Type B pancreatic cell (in vitro differentiated cells): ENCODE measurements at regions not wholly inside any gene's neighbourhood (a gene's known extent, or its start where the extent isn't known, plus 50 kb on each side); places are given as distances from the start of the nearest gene placed in this dataset.

ENCODE experiments used
- DNase-seq: peaks from one replicate; pipeline ENCODE4 v3.0.0; 2021; ENCODE audit warnings: mixed read lengths; ENCODE audit not compliant: unreplicated experiment; ENCODE audit errors: extremely low spot score
- H3K27ac Mint-ChIP-seq: 2 replicates; pipeline ENCODE4 v1.8.0; 2021; ENCODE audit warnings: mild to moderate bottlenecking, mixed read lengths
- H3K27me3 Mint-ChIP-seq: 2 replicates; pipeline ENCODE4 v1.8.0; 2021; ENCODE audit warnings: mixed read lengths
- H3K36me3 Mint-ChIP-seq: 2 replicates; pipeline ENCODE4 v1.8.0; 2021; ENCODE audit warnings: mixed read lengths
- H3K4me1 Mint-ChIP-seq: one replicate; pipeline ENCODE4 v1.8.0; 2021; ENCODE audit warnings: mixed read lengths; ENCODE audit not compliant: unreplicated experiment
- H3K4me3 Mint-ChIP-seq: 2 replicates; pipeline ENCODE4 v1.8.0; 2021; ENCODE audit warnings: mild to moderate bottlenecking, mixed read lengths
- H3K9me3 Mint-ChIP-seq: 2 replicates; pipeline ENCODE4 v1.8.0; 2021; ENCODE audit warnings: mixed read lengths
- TF ChIP-seq, protein P1 (sequence below): fragments of 200-600 bp; sonication (generic); conservative IDR thresholded peaks from 2 replicates; pipeline ENCODE4 v1.5.0; 2021; ENCODE audit warnings: antibody characterized with exemption, mild to moderate bottlenecking

DNA sequence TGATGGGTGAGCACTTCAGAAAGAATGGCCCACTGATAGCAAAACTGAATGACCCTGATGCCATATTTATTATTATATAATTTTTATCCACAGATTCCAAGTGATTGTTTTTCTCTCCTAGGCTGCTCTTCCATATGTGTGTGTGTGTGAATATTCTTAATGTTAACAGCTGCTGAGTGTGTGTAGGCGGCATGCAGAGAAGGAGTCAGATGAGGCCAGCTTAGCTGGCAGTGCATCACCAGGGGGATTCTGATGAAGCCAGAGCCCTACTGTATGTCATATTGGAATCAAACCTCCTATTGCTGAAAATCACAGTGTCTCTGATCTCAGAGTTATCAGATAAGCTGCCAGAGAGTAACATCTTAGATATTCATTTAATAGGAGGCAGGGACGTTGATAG lies 177.1 kb downstream of the DMAC1 start:
- Mint-ChIP-seq H3K36me3 (no peaks in the 10 kb centered on the region), H3K4me3 (no peak overlapping the region), H3K27me3 (peaks cover 3% of the 10 kb centered on the region), H3K9me3 (peaks cover under 1% of the 10 kb centered on the region), H3K27ac (no peak overlapping the region), H3K4me1 (no peaks in the 10 kb centered on the region)
- no peak for DNase-seq
- TF ChIP-seq, protein P1, sequence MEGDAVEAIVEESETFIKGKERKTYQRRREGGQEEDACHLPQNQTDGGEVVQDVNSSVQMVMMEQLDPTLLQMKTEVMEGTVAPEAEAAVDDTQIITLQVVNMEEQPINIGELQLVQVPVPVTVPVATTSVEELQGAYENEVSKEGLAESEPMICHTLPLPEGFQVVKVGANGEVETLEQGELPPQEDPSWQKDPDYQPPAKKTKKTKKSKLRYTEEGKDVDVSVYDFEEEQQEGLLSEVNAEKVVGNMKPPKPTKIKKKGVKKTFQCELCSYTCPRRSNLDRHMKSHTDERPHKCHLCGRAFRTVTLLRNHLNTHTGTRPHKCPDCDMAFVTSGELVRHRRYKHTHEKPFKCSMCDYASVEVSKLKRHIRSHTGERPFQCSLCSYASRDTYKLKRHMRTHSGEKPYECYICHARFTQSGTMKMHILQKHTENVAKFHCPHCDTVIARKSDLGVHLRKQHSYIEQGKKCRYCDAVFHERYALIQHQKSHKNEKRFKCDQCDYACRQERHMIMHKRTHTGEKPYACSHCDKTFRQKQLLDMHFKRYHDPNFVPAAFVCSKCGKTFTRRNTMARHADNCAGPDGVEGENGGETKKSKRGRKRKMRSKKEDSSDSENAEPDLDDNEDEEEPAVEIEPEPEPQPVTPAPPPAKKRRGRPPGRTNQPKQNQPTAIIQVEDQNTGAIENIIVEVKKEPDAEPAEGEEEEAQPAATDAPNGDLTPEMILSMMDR, result no peak

DNA sequence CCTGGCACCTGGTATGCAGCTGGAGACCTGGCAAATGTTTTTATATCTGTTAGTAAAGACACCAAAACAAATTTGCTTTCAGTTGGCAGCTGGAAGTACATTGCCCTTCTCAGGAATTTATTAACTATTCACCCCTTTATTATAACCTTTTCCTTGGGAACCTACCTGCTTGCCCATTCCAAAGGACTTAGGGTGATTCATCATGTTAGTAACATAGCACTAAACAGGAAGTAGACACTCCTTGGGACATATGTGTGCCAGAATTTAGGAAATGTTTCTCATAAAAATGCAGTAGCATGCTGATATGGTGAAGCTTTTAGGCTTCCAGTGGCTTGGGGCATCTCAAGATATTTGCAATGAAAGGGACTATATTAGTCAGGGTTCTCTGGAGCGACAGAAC lies 184.2 kb downstream of the DMAC1 start:
- no peak overlapping the region for H3K4me3 Mint-ChIP-seq
- no peaks in the 10 kb centered on the region for H3K27me3 Mint-ChIP-seq
- H3K27ac Mint-ChIP-seq, result no peak overlapping the region
- DNase-seq, result no peak
- TF ChIP-seq, protein P1, result no peak
- peaks cover 5% of the 10 kb centered on the region for H3K9me3 Mint-ChIP-seq
- no peaks in the 10 kb centered on the region for H3K4me1 Mint-ChIP-seq
- no peaks in the 10 kb centered on the region for H3K36me3 Mint-ChIP-seq

DNA sequence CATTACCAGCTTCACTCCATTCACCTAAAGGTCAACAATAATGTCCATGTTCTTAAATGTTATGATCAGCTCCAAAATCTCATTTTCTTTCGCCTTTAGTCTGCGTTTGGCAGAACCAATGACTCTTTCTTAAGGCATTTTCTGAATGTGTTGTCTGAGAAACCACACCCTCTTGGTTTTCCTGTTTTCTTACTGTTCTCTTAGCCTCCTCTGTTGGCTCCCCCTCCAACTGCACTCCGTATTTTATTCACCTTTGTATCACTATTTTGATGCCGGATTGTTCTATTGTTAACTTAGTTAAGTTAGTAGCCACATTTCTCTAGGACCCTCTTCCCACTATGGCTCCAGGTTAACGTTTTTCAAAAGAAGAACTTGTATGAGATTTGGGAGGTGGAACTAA lies 185.6 kb downstream of the DMAC1 start:
- Mint-ChIP-seq H3K27ac (no peak overlapping the region), H3K36me3 (no peaks in the 10 kb centered on the region), H3K9me3 (peaks cover 5% of the 10 kb centered on the region), H3K27me3 (no peaks in the 10 kb centered on the region), H3K4me3 (no peak overlapping the region), H3K4me1 (no peaks in the 10 kb centered on the region)
- TF ChIP-seq, protein P1, result no peak
- no peak for DNase-seq

DNA sequence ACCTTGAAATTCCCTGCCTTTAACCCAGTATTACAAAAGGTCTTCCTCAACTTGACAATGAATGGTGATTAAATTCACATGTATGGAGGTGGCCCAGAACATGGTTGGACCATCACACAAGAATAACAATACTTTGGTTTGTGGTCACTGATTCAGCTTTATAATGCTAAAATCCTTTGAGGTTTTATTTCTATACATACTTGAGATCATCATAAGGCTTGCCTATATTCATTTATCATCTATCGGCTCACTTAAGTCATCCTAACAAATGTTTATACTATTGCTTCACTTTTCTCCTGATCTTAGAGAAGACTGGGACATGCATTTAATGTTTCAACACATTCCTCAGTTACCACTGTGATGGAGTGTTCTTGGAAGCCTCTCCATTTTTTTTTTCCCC lies 191.3 kb downstream of the DMAC1 start:
- TF ChIP-seq, protein P1, result no peak
- DNase-seq, result no peak
- Mint-ChIP-seq H3K4me1 (peaks cover 5% of the 10 kb centered on the region), H3K27me3 (no peaks in the 10 kb centered on the region), H3K9me3 (no peaks in the 10 kb centered on the region), H3K4me3 (no peak overlapping the region), H3K27ac (no peak overlapping the region), H3K36me3 (no peaks in the 10 kb centered on the region)

DNA sequence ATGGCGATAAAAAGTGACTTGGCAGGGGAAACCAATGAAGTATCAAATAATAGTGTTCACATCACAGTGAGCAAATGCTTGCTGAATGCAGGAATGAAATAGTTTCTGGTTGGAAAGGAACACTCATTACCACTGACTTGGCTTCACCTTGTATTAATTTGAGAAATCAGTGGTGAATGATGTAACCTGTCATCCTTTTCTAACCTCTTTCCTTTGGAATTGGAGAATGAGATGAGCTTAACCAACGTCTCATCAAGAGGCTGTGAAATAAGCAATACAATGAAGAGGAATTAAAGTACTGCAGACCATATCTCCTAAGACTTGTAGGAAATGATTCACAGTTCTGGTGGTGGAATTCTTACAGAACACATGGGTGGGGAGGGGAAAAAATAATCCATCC lies 192.2 kb downstream of the DMAC1 start:
- no peaks in the 10 kb centered on the region for H3K27me3 Mint-ChIP-seq
- no peaks in the 10 kb centered on the region for H3K9me3 Mint-ChIP-seq
- DNase-seq, result no peak
- no peak overlapping the region for H3K4me3 Mint-ChIP-seq
- peaks cover 5% of the 10 kb centered on the region for H3K4me1 Mint-ChIP-seq
- no peaks in the 10 kb centered on the region for H3K36me3 Mint-ChIP-seq
- TF ChIP-seq, protein P1, result no peak
- no peak overlapping the region for H3K27ac Mint-ChIP-seq

DNA sequence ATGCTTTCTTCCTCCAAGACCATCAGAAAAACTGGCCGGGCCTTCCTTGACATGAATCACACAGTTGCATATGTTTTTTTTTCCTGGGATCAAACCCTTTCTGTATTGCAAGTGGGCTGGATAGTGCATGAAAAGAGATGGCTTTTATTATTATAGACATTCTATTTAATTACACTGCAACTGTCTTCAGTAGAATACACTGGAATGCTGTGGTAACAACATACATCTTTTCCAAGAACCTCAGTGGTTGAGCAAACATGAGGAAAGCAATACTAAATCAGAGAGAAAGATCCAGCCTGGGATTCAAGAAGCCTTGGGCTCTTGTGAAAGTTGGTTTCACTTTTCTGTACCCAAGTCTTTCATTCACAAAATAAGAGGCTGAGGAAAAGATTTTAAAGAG lies 193.0 kb downstream of the DMAC1 start:
- H3K4me1 Mint-ChIP-seq, result peaks cover 5% of the 10 kb centered on the region
- no peak for DNase-seq
- no peaks in the 10 kb centered on the region for H3K36me3 Mint-ChIP-seq
- no peaks in the 10 kb centered on the region for H3K9me3 Mint-ChIP-seq
- H3K27ac Mint-ChIP-seq, result no peak overlapping the region
- H3K27me3 Mint-ChIP-seq, result peaks cover 3% of the 10 kb centered on the region
- TF ChIP-seq, protein P1, result no peak
- H3K4me3 Mint-ChIP-seq, result no peak overlapping the region
